ENCODE measurements at regions not wholly inside any gene's neighbourhood (a gene's known extent, or its start where the extent isn't known, plus 50 kb on each side); places are given as distances from the start of the nearest gene placed in this dataset.

DNA sequence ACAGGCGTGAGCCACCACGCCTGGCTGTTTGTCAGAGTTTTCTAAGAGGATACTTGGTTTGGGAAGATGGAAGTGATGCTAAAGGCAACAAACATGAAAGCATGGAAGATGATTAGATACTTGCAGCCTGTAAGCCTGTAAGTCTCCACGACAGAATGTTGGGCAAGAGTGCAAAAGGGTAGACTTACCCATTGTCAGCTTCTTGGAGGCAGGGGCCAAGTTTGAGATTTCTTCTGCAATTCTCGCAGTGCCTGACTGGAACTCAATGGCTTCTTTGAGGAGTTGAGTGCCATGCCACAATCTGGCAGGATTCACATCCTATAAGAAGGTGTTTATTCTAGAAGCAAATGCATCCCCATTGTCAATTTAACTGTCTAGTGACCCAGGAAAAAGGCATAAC, 70.1 kb upstream of the EFEMP1 start:
- H3K4me3 ChIP-seq (ENCODE audit: low read depth, low read length) = no peak overlapping the region
- TF ChIP-seq, protein P1, sequence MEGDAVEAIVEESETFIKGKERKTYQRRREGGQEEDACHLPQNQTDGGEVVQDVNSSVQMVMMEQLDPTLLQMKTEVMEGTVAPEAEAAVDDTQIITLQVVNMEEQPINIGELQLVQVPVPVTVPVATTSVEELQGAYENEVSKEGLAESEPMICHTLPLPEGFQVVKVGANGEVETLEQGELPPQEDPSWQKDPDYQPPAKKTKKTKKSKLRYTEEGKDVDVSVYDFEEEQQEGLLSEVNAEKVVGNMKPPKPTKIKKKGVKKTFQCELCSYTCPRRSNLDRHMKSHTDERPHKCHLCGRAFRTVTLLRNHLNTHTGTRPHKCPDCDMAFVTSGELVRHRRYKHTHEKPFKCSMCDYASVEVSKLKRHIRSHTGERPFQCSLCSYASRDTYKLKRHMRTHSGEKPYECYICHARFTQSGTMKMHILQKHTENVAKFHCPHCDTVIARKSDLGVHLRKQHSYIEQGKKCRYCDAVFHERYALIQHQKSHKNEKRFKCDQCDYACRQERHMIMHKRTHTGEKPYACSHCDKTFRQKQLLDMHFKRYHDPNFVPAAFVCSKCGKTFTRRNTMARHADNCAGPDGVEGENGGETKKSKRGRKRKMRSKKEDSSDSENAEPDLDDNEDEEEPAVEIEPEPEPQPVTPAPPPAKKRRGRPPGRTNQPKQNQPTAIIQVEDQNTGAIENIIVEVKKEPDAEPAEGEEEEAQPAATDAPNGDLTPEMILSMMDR (IDR thresholded peaks at IDR 0.05; ENCODE audit: borderline replicate concordance, insufficient read depth, low read depth, low read length) = no peak

DNA sequence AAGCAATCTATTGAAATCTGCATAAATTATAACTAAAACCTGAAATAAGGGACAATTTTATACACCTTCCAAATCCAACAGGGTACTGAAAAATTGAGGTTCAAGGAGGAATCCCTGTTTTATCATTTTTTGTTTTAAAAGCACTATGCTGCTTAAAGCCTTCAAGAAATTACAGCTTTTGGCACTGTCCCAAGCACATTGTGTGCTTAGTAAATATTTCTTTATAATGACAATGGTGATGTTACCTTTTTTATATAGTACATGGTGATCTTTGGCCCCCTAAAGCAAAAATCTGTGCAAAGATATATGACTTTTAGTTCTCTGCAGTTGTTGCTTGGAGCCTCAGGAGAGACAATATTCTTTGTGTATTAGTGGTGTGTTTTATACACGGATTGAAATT, 71.6 kb upstream of the EFEMP1 start:
- TF ChIP-seq, protein P1 (IDR thresholded peaks at IDR 0.05; ENCODE audit: borderline replicate concordance, insufficient read depth, low read depth, low read length) = no peak
- H3K4me3 ChIP-seq (ENCODE audit: low read depth, low read length) = no peak overlapping the region

DNA sequence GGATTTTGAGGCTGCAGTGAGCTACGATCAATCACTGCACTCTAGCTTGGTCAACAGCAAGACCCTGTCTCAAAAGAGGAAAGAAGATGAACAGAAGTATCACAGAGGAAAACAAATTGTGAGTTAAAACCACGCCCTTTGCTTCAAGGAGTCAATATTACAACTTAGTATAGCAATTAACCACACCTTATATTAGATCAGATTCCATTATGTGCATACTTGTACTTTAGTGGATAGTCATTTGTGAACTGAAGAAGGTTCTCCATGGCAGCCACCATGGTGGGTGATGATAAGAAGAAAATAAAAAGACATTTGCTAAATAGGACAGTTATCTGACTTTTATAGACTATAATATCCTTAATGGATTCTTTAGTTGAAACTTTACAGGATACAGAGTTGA, 72.3 kb upstream of the EFEMP1 start:
- no peak overlapping the region for H3K4me3 ChIP-seq (ENCODE audit: low read depth, low read length)
- TF ChIP-seq, protein P1 (IDR thresholded peaks at IDR 0.05; ENCODE audit: borderline replicate concordance, insufficient read depth, low read depth, low read length) = no peak

DNA sequence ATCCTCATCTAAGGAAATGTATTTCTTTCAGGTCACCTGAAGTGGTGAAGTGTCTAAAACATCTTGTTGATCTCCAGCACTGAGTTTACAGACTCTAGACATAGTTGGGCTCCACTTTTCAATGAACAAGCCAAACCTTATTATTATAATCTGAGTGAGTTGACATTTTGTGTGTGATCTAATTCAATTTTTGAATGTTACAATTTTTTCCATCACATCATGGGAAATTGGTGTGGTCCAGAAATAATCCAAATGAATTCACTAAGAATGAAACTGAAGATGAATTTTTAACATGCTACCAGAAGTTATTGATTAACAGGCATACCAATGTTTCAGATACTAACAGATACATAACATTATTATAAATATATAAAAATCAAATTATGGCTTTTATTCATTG, 75.6 kb upstream of the EFEMP1 start:
- TF ChIP-seq, protein P1 (IDR thresholded peaks at IDR 0.05; ENCODE audit: borderline replicate concordance, insufficient read depth, low read depth, low read length) = no peak
- no peak overlapping the region for H3K4me3 ChIP-seq (ENCODE audit: low read depth, low read length)

DNA sequence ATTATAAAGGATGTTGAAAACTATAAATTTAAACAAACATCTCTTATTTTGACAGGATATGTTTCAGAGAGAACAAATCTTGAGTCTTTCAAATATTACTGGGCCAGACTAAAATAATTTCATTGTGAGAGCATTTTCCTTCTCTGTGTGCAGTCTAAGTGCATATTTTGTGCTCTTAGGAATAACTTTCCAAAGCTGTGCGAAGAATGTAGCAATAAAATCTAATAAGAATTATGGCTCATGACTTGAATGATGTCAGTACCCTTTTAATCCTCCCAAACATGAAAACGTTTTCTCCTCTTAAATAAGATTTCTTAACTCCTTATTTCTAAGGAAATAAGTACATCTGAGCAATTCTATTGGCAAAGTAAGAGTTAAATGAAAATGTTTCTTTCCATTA, 76.2 kb upstream of the EFEMP1 start:
- TF ChIP-seq, protein P1 (IDR thresholded peaks at IDR 0.05; ENCODE audit: borderline replicate concordance, insufficient read depth, low read depth, low read length) = no peak

DNA sequence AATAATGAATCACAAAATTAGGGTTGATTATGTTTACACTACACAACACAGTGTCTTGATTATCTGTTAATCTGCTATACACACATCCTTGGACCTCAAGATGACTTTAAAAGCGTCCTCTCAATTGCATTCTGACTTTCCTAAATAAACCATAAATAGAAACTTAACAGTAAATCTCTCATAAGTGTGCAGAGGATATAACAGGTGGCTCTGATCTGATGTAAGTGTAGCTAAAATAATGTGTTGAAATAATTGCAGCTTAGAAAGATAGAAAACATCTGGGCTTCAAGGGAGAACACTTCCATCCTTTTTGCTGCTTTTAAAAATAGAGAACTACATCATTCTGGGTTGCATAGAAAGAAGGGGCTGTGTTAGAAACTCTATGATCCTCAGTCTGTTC, 78.4 kb upstream of the EFEMP1 start:
- TF ChIP-seq, protein P1 (IDR thresholded peaks at IDR 0.05; ENCODE audit: borderline replicate concordance, insufficient read depth, low read depth, low read length) = no peak
- H3K4me3 ChIP-seq (ENCODE audit: low read depth, low read length) = no peak overlapping the region

More for the DNA sequence above, 76.2 kb upstream of the EFEMP1 start:
- no peak overlapping the region for H3K4me3 ChIP-seq (ENCODE audit: low read depth, low read length)

DNA sequence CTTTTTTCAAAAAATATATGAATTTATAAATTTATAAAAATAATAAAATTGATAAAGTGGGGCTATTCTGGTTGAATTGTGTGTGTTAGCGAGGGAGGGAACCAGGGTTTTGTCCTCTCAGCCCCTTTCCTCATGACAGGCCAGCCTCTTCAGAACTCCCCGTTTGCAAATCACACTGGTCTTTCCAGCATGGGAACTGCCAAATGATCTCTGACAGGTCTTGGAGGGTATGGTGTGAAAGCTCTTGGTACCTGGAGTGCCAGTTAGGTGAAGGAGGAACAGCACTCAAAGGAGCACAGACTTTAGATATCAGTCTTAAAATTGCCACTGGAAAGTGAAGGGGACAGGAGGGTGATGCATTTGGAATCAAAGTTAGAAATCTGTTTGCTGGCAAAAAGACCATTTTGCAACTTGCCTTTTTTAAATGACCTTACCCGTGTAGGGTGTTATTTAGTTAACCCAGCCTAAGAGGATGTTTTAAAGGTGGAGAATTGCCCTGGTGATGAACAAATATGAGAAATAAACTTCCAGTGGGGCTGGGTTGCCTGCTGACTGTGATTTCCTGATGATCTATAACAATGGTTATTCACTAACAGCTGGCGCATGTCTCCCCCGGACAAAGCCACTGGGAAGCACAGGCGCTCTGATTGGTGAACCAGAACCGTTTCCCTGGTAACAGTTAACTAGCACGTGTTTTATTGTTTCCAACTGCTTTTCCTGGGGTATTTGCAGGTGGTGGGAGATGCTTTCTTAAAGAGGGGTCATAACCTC, 85.3 kb upstream of the EFEMP1 start:
- no peak overlapping the region for H3K4me3 ChIP-seq (ENCODE audit: low read depth, low read length)
- TF ChIP-seq, protein P1 (IDR thresholded peaks at IDR 0.05; ENCODE audit: borderline replicate concordance, insufficient read depth, low read depth, low read length) = no peak

All from GM12875 (cell line).